Neuronal stem cell (in vitro differentiated cells): ENCODE measurements at regions not wholly inside any gene's neighbourhood (a gene's known extent, or its start where the extent isn't known, plus 50 kb on each side); places are given as distances from the start of the nearest gene placed in this dataset.

Source experiments
- DNase-seq: peaks from one replicate; pipeline ENCODE4 v3.0.0-alpha.2; 2013; ENCODE audit warnings: low spot score
- H2AFZ ChIP-seq: one replicate; pipeline ENCODE4 v1.6.1; 2013; ENCODE audit warnings: mild to moderate bottlenecking, low read length, inconsistent platforms
- H2AK5ac ChIP-seq: 2 replicates; pipeline ENCODE4 v1.6.1; 2013; ENCODE audit warnings: low read depth, mild to moderate bottlenecking, inconsistent platforms, low read length, moderate library complexity, mixed read lengths
- H2BK120ac ChIP-seq: 2 replicates; pipeline ENCODE4 v1.6.1; 2013; ENCODE audit warnings: low read depth, mild to moderate bottlenecking, inconsistent platforms, low read length, moderate library complexity, mixed read lengths
- H2BK12ac ChIP-seq: one replicate; pipeline ENCODE4 v1.6.1; 2013; ENCODE audit warnings: low read length, inconsistent platforms
- H2BK15ac ChIP-seq: 2 replicates; pipeline ENCODE4 v1.6.1; 2013; ENCODE audit warnings: mild to moderate bottlenecking, low read length, inconsistent platforms, mixed read lengths
- H2BK5ac ChIP-seq: one replicate; pipeline ENCODE4 v1.6.1; 2013; ENCODE audit warnings: inconsistent platforms, mild to moderate bottlenecking, low read length, moderate library complexity
- H3K14ac ChIP-seq: one replicate; pipeline ENCODE4 v1.6.1; 2013; ENCODE audit warnings: low read length, inconsistent platforms
- H3K18ac ChIP-seq: 2 replicates; pipeline ENCODE4 v1.6.1; 2013; ENCODE audit warnings: low read length, inconsistent platforms
- H3K23ac ChIP-seq: 2 replicates; pipeline ENCODE4 v1.6.1; 2013; ENCODE audit warnings: low read depth, mild to moderate bottlenecking, mixed read lengths, low read length, inconsistent platforms; ENCODE audit not compliant: poor library complexity
- H3K27ac ChIP-seq: replicated peaks from 3 replicates; pipeline ENCODE4 v1.5.1; 2013; ENCODE audit warnings: low read length, inconsistent platforms
- H3K27me3 ChIP-seq, 3 experiments: 2 replicates each; pipeline ENCODE4 v1.6.1; 2013; ENCODE audit warnings: low read length in 3 of 3, mild to moderate bottlenecking in 2 of 3, inconsistent platforms in 1 of 3, low read depth in 1 of 3, mixed read lengths in 1 of 3, moderate library complexity in 1 of 3; ENCODE audit not compliant: control insufficient read depth in 3 of 3, insufficient read depth in 3 of 3
- H3K36me3 ChIP-seq, 2 donors: replicated peaks in 1 of 2; 2 replicates each; pipeline ENCODE4 v1.6.1; 2013; ENCODE audit warnings: low read length in 2 of 2; ENCODE audit not compliant: control insufficient read depth in 2 of 2, insufficient read depth in 2 of 2
- H3K4ac ChIP-seq: 2 replicates; pipeline ENCODE4 v1.6.1; 2013; ENCODE audit warnings: inconsistent platforms, mild to moderate bottlenecking, low read length, moderate library complexity
- H3K4me1 ChIP-seq, 2 donors: 1 replicate in 1 of 2; 2 replicates in 1 of 2; pipeline ENCODE4 v1.6.1; 2013; ENCODE audit warnings: low read length in 2 of 2, low read depth in 1 of 2; ENCODE audit not compliant: control insufficient read depth in 2 of 2, insufficient read depth in 1 of 2
- H3K4me2 ChIP-seq: one replicate; pipeline ENCODE4 v1.6.1; 2013; ENCODE audit warnings: mild to moderate bottlenecking, low read length, inconsistent platforms; ENCODE audit not compliant: insufficient read depth, poor library complexity, severe bottlenecking
- H3K4me3 ChIP-seq, 2 donors: 2 replicates each; pipeline ENCODE4 v1.5.1; 2013; ENCODE audit warnings: low read length in 2 of 2, mild to moderate bottlenecking in 2 of 2, inconsistent platforms in 1 of 2, moderate library complexity in 1 of 2
- H3K79me1 ChIP-seq: one replicate; pipeline ENCODE4 v1.6.1; 2013; ENCODE audit warnings: low read depth, mild to moderate bottlenecking, inconsistent platforms, low read length, moderate library complexity
- H3K9ac ChIP-seq: one replicate; pipeline ENCODE4 v1.6.1; 2013; ENCODE audit warnings: mild to moderate bottlenecking, low read depth, low read length, inconsistent platforms; ENCODE audit not compliant: poor library complexity
- H3K9me3 ChIP-seq, 2 donors: replicated peaks in 1 of 2; 2 replicates each; pipeline versions ENCODE3 to v1.6.1; 2013; ENCODE audit warnings: low read length in 2 of 2, mild to moderate bottlenecking in 2 of 2, inconsistent platforms in 1 of 2, low read depth in 1 of 2, mixed read lengths in 1 of 2, moderate library complexity in 1 of 2; ENCODE audit not compliant: control insufficient read depth in 2 of 2, insufficient read depth in 1 of 2
- H4K8ac ChIP-seq: one replicate; pipeline ENCODE4 v1.6.1; 2013; ENCODE audit warnings: low read depth, mild to moderate bottlenecking, inconsistent platforms, low read length, moderate library complexity
- H4K91ac ChIP-seq: one replicate; pipeline ENCODE4 v1.6.1; 2013; ENCODE audit warnings: low read length, low read depth, mild to moderate bottlenecking, inconsistent platforms; ENCODE audit not compliant: poor library complexity
- WGBS, 2 donors: extraction: QIAGEN DNeasy Blood & Tissue Kit; methylation state at CpG; one replicate each; pipeline ENCODE4 v1.1.7; 2013; ENCODE audit warnings: missing lambda C conversion rate in 2 of 2, mixed read lengths in 1 of 2; ENCODE audit not compliant: insufficient read length in 2 of 2, insufficient replicate concordance in 1 of 2; ENCODE audit errors: extremely low coverage in 2 of 2; 5-methylcytosine and 5-hydroxymethylcytosine counted together

- peaks cover 0 to 4% of the 10 kb centered on the region in 2 donors for H3K4me1 ChIP-seq
- H3K4ac ChIP-seq, result no peak overlapping the region
- no peak overlapping the region for H3K27ac ChIP-seq
- H3K79me1 ChIP-seq, result no peaks in the 10 kb centered on the region
- no peak overlapping the region for H2BK120ac ChIP-seq
- H4K8ac ChIP-seq, result no peak overlapping the region
- peak overlapping the region; percentile 50 for H2BK12ac ChIP-seq
- H3K18ac ChIP-seq, result no peak overlapping the region
- no peak overlapping the region for H3K23ac ChIP-seq
- H3K9me3 ChIP-seq, result no peaks in the 10 kb centered on the region
- no peaks in the 10 kb centered on the region for H3K27me3 ChIP-seq
- H3K36me3 ChIP-seq, result no peaks in the 10 kb centered on the region
- no peak overlapping the region for H4K91ac ChIP-seq
- H3K9ac ChIP-seq, result no peak overlapping the region
- H2BK15ac ChIP-seq, result no peak overlapping the region
- no peak overlapping the region for H2AK5ac ChIP-seq
- no peak overlapping the region for H2AFZ ChIP-seq
- DNase-seq, result no peak
- no peak overlapping the region for H3K4me3 ChIP-seq
- no peak overlapping the region for H2BK5ac ChIP-seq
- no peak overlapping the region for H3K4me2 ChIP-seq
- H3K14ac ChIP-seq, result no peak overlapping the region
- no CpG with 5 or more reads among the region's 7 CpGs for WGBS, 2 donors
These were observed 60.0 kb upstream of the LNX1 start for GRCh38 chr4:53651156-53651735.

DNA sequence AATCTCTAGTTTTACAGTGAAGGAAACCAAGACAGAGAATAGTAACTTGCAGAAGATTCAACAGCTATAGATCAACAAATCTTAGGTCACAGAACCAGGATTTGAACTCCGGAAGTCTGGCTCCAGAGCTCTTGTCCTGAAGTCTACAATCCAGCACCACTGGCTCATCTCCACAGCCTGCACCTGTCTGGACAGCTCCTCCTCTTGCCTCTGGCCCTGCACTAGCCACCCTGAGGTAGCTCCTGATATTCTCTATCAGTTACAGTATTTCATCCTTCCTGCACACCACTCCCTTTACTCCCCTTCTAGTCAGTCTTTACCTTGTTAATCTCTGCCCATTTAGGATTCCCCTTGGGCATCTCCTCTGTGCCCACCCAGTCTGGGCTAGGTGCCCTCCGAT lies 58.1 kb upstream of the LNX1 start:
- Histone ChIP-seq H2BK15ac (no peak overlapping the region), H2BK5ac (no peak overlapping the region), H2AK5ac (no peak overlapping the region), H3K14ac (no peak overlapping the region), H3K4me1 (peaks cover 0 to 4% of the 10 kb centered on the region in 2 donors), H2BK12ac (no peak overlapping the region), H3K9me3 (no peaks in the 10 kb centered on the region), H3K4ac (no peak overlapping the region), H3K27ac (no peak overlapping the region), H2AFZ (no peak overlapping the region), H4K8ac (no peak overlapping the region), H3K18ac (no peak overlapping the region), H3K4me2 (no peak overlapping the region), H2BK120ac (no peak overlapping the region), H3K4me3 (no peak overlapping the region), H3K36me3 (no peaks in the 10 kb centered on the region), H3K79me1 (no peaks in the 10 kb centered on the region), H3K9ac (no peak overlapping the region), H3K23ac (no peak overlapping the region), H4K91ac (no peak overlapping the region), H3K27me3 (no peaks in the 10 kb centered on the region)
- no CpG with 5 or more reads among the region's 2 CpGs for WGBS, 2 donors
- no peak for DNase-seq

DNA sequence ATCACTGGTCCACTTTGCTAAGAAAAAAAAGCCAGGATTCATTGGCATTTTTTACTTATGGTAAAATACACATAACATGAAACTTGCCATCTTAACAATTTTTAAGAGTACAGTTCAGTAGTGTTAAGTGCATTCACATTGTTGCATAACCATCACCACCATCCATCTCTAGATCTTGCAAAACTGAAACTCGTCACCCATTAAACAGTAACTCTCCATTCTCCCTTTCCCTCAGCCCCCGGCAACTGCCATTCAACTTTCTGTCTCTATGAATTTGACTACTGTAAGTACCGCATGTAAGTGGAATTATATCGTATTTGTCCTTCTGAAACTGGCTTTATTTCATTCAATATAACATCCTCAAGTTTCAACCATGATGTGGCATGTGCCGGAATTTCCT lies 56.3 kb upstream of the LNX1 start:
- Histone ChIP-seq H2BK12ac (no peak overlapping the region), H3K9ac (no peak overlapping the region), H2BK15ac (no peak overlapping the region), H2AK5ac (no peak overlapping the region), H3K9me3 (no peaks in the 10 kb centered on the region), H3K36me3 (no peaks in the 10 kb centered on the region), H3K27ac (no peak overlapping the region), H3K4me3 (no peak overlapping the region), H4K91ac (no peak overlapping the region), H3K27me3 (no peaks in the 10 kb centered on the region), H3K23ac (no peak overlapping the region), H3K4ac (no peak overlapping the region), H2BK5ac (no peak overlapping the region), H3K4me1 (no peaks in the 10 kb centered on the region), H3K79me1 (no peaks in the 10 kb centered on the region), H3K18ac (no peak overlapping the region), H2AFZ (no peak overlapping the region), H4K8ac (no peak overlapping the region), H2BK120ac (no peak overlapping the region), H3K4me2 (no peak overlapping the region), H3K14ac (no peak overlapping the region)
- no peak for DNase-seq
- no CpG with 5 or more reads among the region's 5 CpGs for WGBS, 2 donors

DNA sequence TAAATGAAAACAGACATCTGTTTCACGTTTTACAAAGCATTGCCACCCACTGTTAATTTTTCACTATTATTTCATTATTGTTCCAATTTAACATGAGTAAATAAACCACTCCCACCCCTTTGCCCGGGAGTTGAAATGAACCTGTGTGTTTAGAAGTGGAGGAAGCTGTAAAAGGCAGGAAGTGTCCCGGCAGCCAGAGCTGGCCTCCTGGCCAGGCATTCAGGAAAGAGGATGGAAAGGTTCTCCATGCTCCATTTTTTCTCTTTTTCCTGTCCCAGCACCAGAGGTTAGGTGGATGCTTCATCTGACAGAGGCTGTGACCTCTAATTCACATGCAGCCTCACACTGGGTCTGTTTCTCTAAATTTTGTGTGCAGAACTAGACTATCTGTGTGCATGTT lies 55.5 kb upstream of the LNX1 start:
- no peaks in the 10 kb centered on the region for H3K9me3 ChIP-seq
- peak overlapping the region; percentile 12 for H3K18ac ChIP-seq
- no peak overlapping the region for H2AFZ ChIP-seq
- no peaks in the 10 kb centered on the region for H3K27me3 ChIP-seq
- H3K36me3 ChIP-seq, result no peaks in the 10 kb centered on the region
- no peak overlapping the region for H3K23ac ChIP-seq
- H3K27ac ChIP-seq, result no peak overlapping the region
- H2BK120ac ChIP-seq, result no peak overlapping the region
- WGBS, 2 donors, result no CpG with 5 or more reads among the region's 3 CpGs
- no peaks in the 10 kb centered on the region for H3K4me1 ChIP-seq
- H2BK15ac ChIP-seq, result no peak overlapping the region
- no peak overlapping the region for H3K4me3 ChIP-seq
- H3K9ac ChIP-seq, result no peak overlapping the region
- no peak overlapping the region for H3K4me2 ChIP-seq
- H3K14ac ChIP-seq, result no peak overlapping the region
- H2AK5ac ChIP-seq, result no peak overlapping the region
- no peaks in the 10 kb centered on the region for H3K79me1 ChIP-seq
- H3K4ac ChIP-seq, result no peak overlapping the region
- no peak for DNase-seq
- no peak overlapping the region for H2BK12ac ChIP-seq
- H4K8ac ChIP-seq, result no peak overlapping the region
- H4K91ac ChIP-seq, result no peak overlapping the region
- H2BK5ac ChIP-seq, result no peak overlapping the region
